OCI-LY7 (cell line): ENCODE measurements at regions not wholly inside any gene's neighbourhood (a gene's known extent, or its start where the extent isn't known, plus 50 kb on each side); places are given as distances from the start of the nearest gene placed in this dataset.

Source experiments
- BruUV-seq: library from RNA; stranded (reverse); fragments of 400-500 nt; replicated peaks from 2 replicates; lab custom pipeline; 2021; lab: Mats Ljungman, UMichigan
- CTCF ChIA-PET: fragments of 300-600 bp; sonication (Branson Sonifier 250); formaldehyde crosslinking; loops from one replicate; lab custom pipeline; 2022; ENCODE audit warnings: antibody characterized with exemption; ENCODE audit not compliant: unreplicated experiment; lab: Charles Lee
- POLR2A ChIA-PET: fragments of 300-600 bp; sonication (Branson Sonifier 250); formaldehyde crosslinking; loops from one replicate; lab custom pipeline; 2022; ENCODE audit warnings: antibody characterized with exemption; lab: Charles Lee
- DNase-seq: peaks from one replicate; pipeline ENCODE4 v3.0.0-alpha.2; 2015; ENCODE audit warnings: low spot score
- H2AFZ ChIP-seq: fragments of 200-600 bp; sonication (generic), shearing (Covaris generic); 2 replicates; pipeline ENCODE4 v1.6.1; 2014; ENCODE audit warnings: mild to moderate bottlenecking, antibody characterized with exemption, low read length, moderate library complexity
- H3K27ac ChIP-seq: fragments of 200-600 bp; sonication (generic); 2 replicates; pipeline ENCODE4 v1.5.1; 2014; ENCODE audit warnings: mixed run types, low read depth, mild to moderate bottlenecking, moderate library complexity, low read length, inconsistent platforms; ENCODE audit not compliant: poor library complexity, severe bottlenecking
- H3K36me3 ChIP-seq: fragments of 200-600 bp; sonication (generic); 2 replicates; pipeline ENCODE4 v1.6.1; 2014; ENCODE audit warnings: mild to moderate bottlenecking, antibody characterized with exemption, low read length, moderate library complexity, mixed read lengths; ENCODE audit not compliant: insufficient read depth
- H3K4me1 ChIP-seq: fragments of 200-600 bp; sonication (generic); 2 replicates; pipeline ENCODE4 v1.5.1; 2014; ENCODE audit warnings: mild to moderate bottlenecking, low read length; ENCODE audit not compliant: insufficient read depth, poor library complexity, severe bottlenecking
- H3K4me2 ChIP-seq: fragments of 200-600 bp; sonication (generic); 2 replicates; pipeline ENCODE4 v1.6.1; 2014; ENCODE audit warnings: mild to moderate bottlenecking, low read length
- H3K4me3 ChIP-seq: fragments of 200-600 bp; sonication (generic); 2 replicates; pipeline ENCODE4 v1.5.1; 2014; ENCODE audit warnings: mild to moderate bottlenecking, low read depth, low read length; ENCODE audit not compliant: poor library complexity, severe bottlenecking
- H3K79me2 ChIP-seq: fragments of 200-600 bp; sonication (generic); 2 replicates; pipeline ENCODE4 v1.6.1; 2016; ENCODE audit warnings: low read depth, mild to moderate bottlenecking, low read length, moderate library complexity, mixed read lengths; ENCODE audit not compliant: insufficient read depth
- H3K9me2 ChIP-seq: fragments of 200-600 bp; sonication (generic); 2 replicates; pipeline ENCODE4 v1.6.1; 2016; ENCODE audit warnings: mild to moderate bottlenecking, low read length, mixed read lengths; ENCODE audit not compliant: insufficient read depth
- H3K9me3 ChIP-seq: fragments of 200-600 bp; sonication (generic); 2 replicates; pipeline ENCODE4 v1.6.1; 2014; ENCODE audit warnings: mild to moderate bottlenecking, mixed run types, low read length, mixed read lengths
- H4K20me1 ChIP-seq: fragments of 200-600 bp; sonication (generic); 2 replicates; pipeline ENCODE4 v1.6.1; 2014; ENCODE audit warnings: mild to moderate bottlenecking, antibody characterized with exemption, low read length, moderate library complexity, mixed read lengths; ENCODE audit not compliant: insufficient read depth
- CTCF ChIP-seq: fragments of 200-600 bp; sonication (generic); conservative IDR thresholded peaks from 2 replicates; pipeline ENCODE4 v1.5.1; 2014; ENCODE audit warnings: mild to moderate bottlenecking, antibody characterized with exemption, low read length, moderate library complexity, mixed read lengths
- EZH2phosphoT487 ChIP-seq: fragments of 200-600 bp; sonication (generic); IDR thresholded peaks from 2 replicates; pipeline ENCODE4 v1.6.1; 2018; ENCODE audit warnings: low read depth, borderline replicate concordance, mild to moderate bottlenecking, mixed run types, antibody characterized with exemption, low read length, moderate library complexity, mixed read lengths
- intact Hi-C: fragments of 100-400 bp; cut with micrococcal nuclease; formaldehyde crosslinking; loops from one replicate; pipeline ENCODE4 v1.10.0; 2022; ENCODE audit not compliant: unreplicated experiment

GRCh38 chr9:28799876-28800275 is 1226.6 kb upstream of the C9orf72 start:
- Histone ChIP-seq H4K20me1 (no peaks in the 10 kb centered on the region), H3K36me3 (no peaks in the 10 kb centered on the region), H2AFZ (no peak overlapping the region), H3K9me2 (no peaks in the 10 kb centered on the region), H3K4me2 (no peak overlapping the region), H3K9me3 (no peaks in the 10 kb centered on the region), H3K4me1 (no peaks in the 10 kb centered on the region), H3K27ac (no peak overlapping the region), H3K4me3 (no peak overlapping the region), H3K79me2 (no peaks in the 10 kb centered on the region)
- no TSS peak for BruUV-seq
- ChIA-PET POLR2A (no interaction called here), CTCF (no interaction called here)
- TF ChIP-seq CTCF, result no peak
- TF ChIP-seq EZH2phosphoT487, result no peak
- intact Hi-C loops, result no loop called here
- no peak for DNase-seq

GRCh38 chr9:28801144-28801799 is 1228.0 kb upstream of the C9orf72 start:
- Histone ChIP-seq H3K27ac (no peak overlapping the region), H3K9me2 (no peaks in the 10 kb centered on the region), H2AFZ (no peak overlapping the region), H3K4me1 (no peaks in the 10 kb centered on the region), H4K20me1 (no peaks in the 10 kb centered on the region), H3K4me3 (no peak overlapping the region), H3K36me3 (no peaks in the 10 kb centered on the region), H3K79me2 (no peaks in the 10 kb centered on the region), H3K9me3 (no peaks in the 10 kb centered on the region), H3K4me2 (no peak overlapping the region)
- no peak for DNase-seq
- TF ChIP-seq EZH2phosphoT487 (no peak), CTCF (no peak)
- BruUV-seq, result no TSS peak
- ChIA-PET POLR2A (no interaction called here), CTCF (no interaction called here)
- intact Hi-C loops, result no loop called here

GRCh38 chr9:28805197-28805596 is 1231.9 kb upstream of the C9orf72 start:
- POLR2A ChIA-PET, result interaction anchor here (0.7 kb wide), 1 partner anchor 9 kb away, joined by 3 read pairs; no protein-coding TSS in a partner anchor
- Histone ChIP-seq H3K79me2 (no peaks in the 10 kb centered on the region), H3K4me2 (no peak overlapping the region), H3K36me3 (no peaks in the 10 kb centered on the region), H3K4me1 (no peaks in the 10 kb centered on the region), H4K20me1 (no peaks in the 10 kb centered on the region), H3K27ac (no peak overlapping the region), H2AFZ (no peak overlapping the region), H3K9me2 (no peaks in the 10 kb centered on the region), H3K4me3 (no peak overlapping the region), H3K9me3 (no peaks in the 10 kb centered on the region)
- intact Hi-C loops, result no loop called here
- TF ChIP-seq EZH2phosphoT487 (no peak), CTCF (no peak)
- CTCF ChIA-PET, result no interaction called here
- BruUV-seq, result no TSS peak
- no peak for DNase-seq
